ENCODE measurements at regions not wholly inside any gene's neighbourhood (a gene's known extent, or its start where the extent isn't known, plus 50 kb on each side); places are given as distances from the start of the nearest gene placed in this dataset.
A peak's percentile ranks its signal among the peaks of the same experiment; 100 is the strongest.

DNA sequence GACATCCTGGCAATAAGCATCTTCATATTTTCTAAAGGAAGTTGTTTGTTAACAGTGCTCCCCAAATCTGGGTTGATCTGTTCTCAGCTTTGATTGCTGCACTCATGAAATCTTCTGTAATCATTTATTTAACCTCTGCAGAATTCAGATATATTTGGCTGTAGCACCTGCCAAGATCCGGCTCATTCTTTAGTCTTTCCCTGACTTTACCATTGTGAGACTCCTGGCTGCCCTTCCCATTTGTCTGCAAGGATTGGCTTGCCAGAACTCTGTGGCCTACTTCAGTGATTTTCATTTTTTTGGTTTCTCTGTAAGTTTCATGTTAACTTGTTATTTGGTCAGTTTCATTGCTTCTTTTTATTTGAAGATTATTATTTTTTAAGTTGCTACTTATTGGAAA is 191.2 kb upstream of the PLXNC1 start:
- Histone ChIP-seq H3K4me3 (no peak overlapping the region), H3K27ac (peak overlapping the region in 1 of 2 donors; percentile 45)
- no peak for DNase-seq (ENCODE audit: low spot score)
- TF ChIP-seq, protein P1, sequence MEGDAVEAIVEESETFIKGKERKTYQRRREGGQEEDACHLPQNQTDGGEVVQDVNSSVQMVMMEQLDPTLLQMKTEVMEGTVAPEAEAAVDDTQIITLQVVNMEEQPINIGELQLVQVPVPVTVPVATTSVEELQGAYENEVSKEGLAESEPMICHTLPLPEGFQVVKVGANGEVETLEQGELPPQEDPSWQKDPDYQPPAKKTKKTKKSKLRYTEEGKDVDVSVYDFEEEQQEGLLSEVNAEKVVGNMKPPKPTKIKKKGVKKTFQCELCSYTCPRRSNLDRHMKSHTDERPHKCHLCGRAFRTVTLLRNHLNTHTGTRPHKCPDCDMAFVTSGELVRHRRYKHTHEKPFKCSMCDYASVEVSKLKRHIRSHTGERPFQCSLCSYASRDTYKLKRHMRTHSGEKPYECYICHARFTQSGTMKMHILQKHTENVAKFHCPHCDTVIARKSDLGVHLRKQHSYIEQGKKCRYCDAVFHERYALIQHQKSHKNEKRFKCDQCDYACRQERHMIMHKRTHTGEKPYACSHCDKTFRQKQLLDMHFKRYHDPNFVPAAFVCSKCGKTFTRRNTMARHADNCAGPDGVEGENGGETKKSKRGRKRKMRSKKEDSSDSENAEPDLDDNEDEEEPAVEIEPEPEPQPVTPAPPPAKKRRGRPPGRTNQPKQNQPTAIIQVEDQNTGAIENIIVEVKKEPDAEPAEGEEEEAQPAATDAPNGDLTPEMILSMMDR (IDR thresholded peaks at IDR 0.05) = no peak

DNA sequence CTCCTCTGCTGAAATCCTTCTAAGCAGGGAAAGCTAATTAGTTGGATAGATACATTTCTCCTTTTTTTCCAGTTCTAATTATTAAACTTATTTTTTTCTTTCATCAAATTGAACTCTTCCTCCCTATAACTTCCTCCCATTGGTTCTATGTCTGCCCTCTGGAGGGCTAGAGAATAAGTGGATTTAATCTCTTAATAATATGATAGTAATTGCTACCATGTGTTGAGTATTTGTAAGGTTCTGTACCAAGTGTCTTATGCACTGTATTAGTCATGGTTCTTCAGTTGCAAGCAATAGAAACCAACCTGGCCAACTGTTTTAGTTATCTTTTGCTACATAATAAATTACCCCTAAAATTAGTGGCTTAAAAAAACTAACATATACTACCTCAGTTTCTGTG is 190.5 kb upstream of the PLXNC1 start:
- no peak overlapping the region for H3K27ac ChIP-seq
- TF ChIP-seq, protein P1 (IDR thresholded peaks at IDR 0.05) = no peak
- H3K4me3 ChIP-seq = no peak overlapping the region
- DNase-seq (ENCODE audit: low spot score) = no peak

DNA sequence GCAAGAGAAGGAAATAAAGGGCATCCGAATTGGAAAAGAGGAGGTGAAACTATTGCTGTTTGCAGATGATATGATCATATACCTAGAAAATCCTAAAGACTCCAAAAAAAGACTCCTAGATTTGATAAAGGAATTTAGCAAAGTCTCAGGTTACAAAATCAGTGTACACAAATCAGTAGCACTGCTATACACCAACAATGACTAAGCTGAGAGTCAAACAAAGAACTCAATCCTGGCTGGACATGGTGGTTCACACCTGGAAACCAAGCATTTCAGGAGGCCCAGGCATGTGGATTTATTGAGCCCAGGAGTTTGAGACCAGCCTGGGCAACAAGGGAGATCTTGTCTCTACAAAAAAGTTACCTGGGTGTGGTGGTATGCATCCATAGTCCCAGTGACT is 188.7 kb upstream of the PLXNC1 start:
- no peak overlapping the region for H3K4me3 ChIP-seq
- DNase-seq (ENCODE audit: low spot score) = no peak
- H3K27ac ChIP-seq = no peak overlapping the region
- TF ChIP-seq, protein P1 (IDR thresholded peaks at IDR 0.05) = no peak

DNA sequence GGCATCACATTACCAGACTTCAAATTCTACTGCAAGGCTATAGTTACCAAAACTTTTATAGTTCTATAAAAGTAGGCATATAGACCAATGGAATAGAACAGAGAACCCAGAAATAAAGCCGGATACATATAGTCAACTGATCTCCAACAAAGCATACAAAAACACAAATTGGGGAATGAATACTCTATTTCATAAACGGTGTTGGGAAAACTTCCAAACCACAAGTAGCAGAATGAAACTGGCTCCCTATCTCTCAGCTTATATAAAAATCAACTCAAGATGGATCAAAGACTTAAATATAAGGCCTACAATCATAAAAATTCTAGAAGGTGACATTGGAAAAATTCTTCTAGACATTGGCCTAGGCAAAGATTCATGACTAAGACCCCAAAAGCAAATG is 187.9 kb upstream of the PLXNC1 start:
- Histone ChIP-seq H3K4me3 (no peak overlapping the region), H3K27ac (no peak overlapping the region)
- TF ChIP-seq, protein P1 (IDR thresholded peaks at IDR 0.05) = no peak
- no peak for DNase-seq (ENCODE audit: low spot score)

DNA sequence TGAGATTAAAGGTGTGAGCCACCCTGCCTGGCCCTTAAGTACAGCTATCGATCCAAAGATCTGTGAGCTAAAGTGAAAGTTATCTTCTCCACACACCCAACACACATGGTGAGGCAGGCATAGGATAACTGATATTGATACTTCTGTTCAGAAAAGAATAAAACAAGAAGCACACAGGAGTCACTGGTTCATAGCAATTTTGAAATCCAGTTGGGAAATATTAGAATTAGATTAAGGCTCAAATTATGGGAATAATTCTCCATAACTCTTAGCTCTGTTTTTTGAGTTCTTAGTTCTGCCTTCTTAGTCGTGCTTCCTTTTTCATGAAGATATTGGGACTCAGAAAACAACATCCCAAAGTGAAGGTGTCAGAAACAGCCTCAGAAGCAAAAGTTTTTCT is 186.0 kb upstream of the PLXNC1 start:
- Histone ChIP-seq H3K27ac (no peak overlapping the region), H3K4me3 (no peak overlapping the region)
- no peak for DNase-seq (ENCODE audit: low spot score)
- TF ChIP-seq, protein P1 (IDR thresholded peaks at IDR 0.05) = no peak

DNA sequence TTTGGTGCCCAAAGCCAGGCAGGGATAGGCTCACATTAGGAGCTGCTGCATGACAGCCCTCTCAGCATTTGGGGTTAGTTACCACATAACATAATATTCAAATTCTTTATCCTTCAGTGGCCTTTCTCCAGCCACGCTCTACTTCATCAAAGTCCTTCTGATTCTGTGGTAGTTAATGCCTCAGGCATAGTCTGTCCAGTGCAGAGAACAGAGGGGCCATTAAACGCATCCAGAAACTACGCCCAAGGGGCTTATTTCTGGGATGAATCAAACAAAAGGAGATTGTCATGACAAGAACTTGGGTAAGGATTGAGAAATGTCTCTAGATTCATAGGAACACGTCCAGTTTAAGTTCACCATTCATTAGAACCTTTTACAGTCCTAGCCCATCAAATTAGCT is 183.4 kb upstream of the PLXNC1 start:
- Histone ChIP-seq H3K4me3 (no peak overlapping the region), H3K27ac (no peak overlapping the region)
- TF ChIP-seq, protein P1 (IDR thresholded peaks at IDR 0.05) = no peak
- no peak for DNase-seq (ENCODE audit: low spot score)

DNA sequence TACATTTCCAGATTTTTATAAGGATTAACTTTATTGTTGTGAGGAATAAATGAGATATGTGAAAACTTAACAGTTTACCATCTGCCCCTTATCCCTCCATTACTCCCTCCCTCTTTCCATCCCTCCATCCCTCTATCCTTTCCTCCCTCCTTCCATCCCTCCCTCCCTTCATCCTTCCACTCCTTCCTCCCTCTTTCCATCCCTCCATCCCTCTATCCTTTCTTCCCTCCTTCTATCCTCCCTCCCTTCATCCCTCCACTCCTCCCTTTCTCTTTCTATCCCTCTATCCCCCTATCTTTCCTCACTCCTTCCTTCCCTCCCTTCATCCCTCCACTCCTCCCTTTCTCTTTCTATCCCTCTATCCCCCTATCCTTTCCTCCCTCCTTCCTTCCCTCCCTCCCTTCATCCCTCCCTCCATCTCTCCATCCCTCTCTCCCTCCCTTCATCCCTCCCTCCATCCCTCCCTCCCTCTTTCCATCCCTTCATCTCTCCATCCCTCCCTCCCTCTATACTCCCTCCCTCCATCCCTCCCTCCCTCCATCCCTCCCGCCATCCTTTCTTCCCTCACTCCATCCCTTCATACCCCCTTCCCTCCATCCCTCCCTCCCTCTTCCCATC is 181.8 kb upstream of the PLXNC1 start:
- Histone ChIP-seq H3K4me3 (no peak overlapping the region), H3K27ac (no peak overlapping the region)
- TF ChIP-seq, protein P1 (IDR thresholded peaks at IDR 0.05) = no peak

More for the DNA sequence above, 181.8 kb upstream of the PLXNC1 start:
- DNase-seq (ENCODE audit: low spot score) = no peak

Measured in coronary artery (tissue), 2 donors.